K562 (cell line): ENCODE measurements at regions not wholly inside any gene's neighbourhood (a gene's known extent, or its start where the extent isn't known, plus 50 kb on each side); places are given as distances from the start of the nearest gene placed in this dataset.

Experiments
- CTCF ChIP-seq, 3 experiments: IDR thresholded peaks in 2 of 3; conservative IDR thresholded peaks in 1 of 3; 2 replicates each; pipeline ENCODE4 v1.5.1; 2011 to 2012; ENCODE audit warnings: low read length in 3 of 3, mild to moderate bottlenecking in 3 of 3, control low read depth in 2 of 3, improper control_type of control experiment in 1 of 3, inconsistent platforms in 1 of 3, low read depth in 1 of 3, mixed read lengths in 1 of 3, moderate library complexity in 1 of 3; ENCODE audit not compliant: insufficient read depth in 2 of 3
- ELF4 ChIP-seq: fragments of 450-650 bp; formaldehyde crosslinking; IDR thresholded peaks from 2 replicates; pipeline ENCODE4 v1.4.0; 2022; ENCODE audit warnings: missing genetic modification characterization
- ESRRA ChIP-seq: fragments of 450-650 bp; IDR thresholded peaks from 2 replicates; pipeline ENCODE4 v1.6.1; 2014; ENCODE audit warnings: low read depth, mild to moderate bottlenecking, moderate library complexity, borderline replicate concordance
- FOXP1 ChIP-seq: sonication (generic); formaldehyde crosslinking; IDR thresholded peaks from 2 replicates; pipeline ENCODE4 v1.8.0; 2022; ENCODE audit warnings: mild to moderate bottlenecking, missing genetic modification reagents
- GATA2 ChIP-seq: sonication (generic); formaldehyde crosslinking; IDR thresholded peaks from 2 replicates; pipeline ENCODE4 v1.4.0; 2020; ENCODE audit warnings: mild to moderate bottlenecking, missing genetic modification reagents
- GTF2A2 ChIP-seq: IDR thresholded peaks from 2 replicates; pipeline ENCODE4 v1.6.1; 2016; ENCODE audit warnings: mild to moderate bottlenecking, missing genetic modification characterization, missing compliant biosample characterization
- HDAC2 ChIP-seq: fragments of 450-650 bp; IDR thresholded peaks from 2 replicates; pipeline ENCODE4 v1.6.1; 2016; ENCODE audit warnings: mild to moderate bottlenecking
- HNRNPLL ChIP-seq: fragments of 200-400 bp; formaldehyde crosslinking; IDR thresholded peaks from 2 replicates; pipeline ENCODE4 v1.6.1; 2017; ENCODE audit warnings: low read length, low read depth, mild to moderate bottlenecking; ENCODE audit not compliant: poor library complexity, severe bottlenecking
- POLR2A ChIP-seq: fragments of 450-650 bp; conservative IDR thresholded peaks from 2 replicates; pipeline ENCODE4 v1.6.1; 2016
- POLR2AphosphoS2 ChIP-seq: IDR thresholded peaks from 2 replicates; pipeline ENCODE4 v1.6.1; 2012; ENCODE audit warnings: low read length, improper control_type of control experiment
- POLR2AphosphoS5 ChIP-seq: IDR thresholded peaks from 2 replicates; pipeline ENCODE4 v1.6.1; 2011; ENCODE audit warnings: mild to moderate bottlenecking, low read depth, low read length, moderate library complexity; ENCODE audit not compliant: control insufficient read depth, insufficient read depth
- PRDM10 ChIP-seq: fragments of 450-650 bp; IDR thresholded peaks from 2 replicates; pipeline ENCODE4 v1.6.1; 2018; ENCODE audit not compliant: partially characterized antibody
- ZNF274 ChIP-seq: IDR thresholded peaks from 2 replicates; pipeline ENCODE4 v1.6.1; 2011; ENCODE audit warnings: low read depth, mild to moderate bottlenecking, low read length, moderate library complexity, borderline replicate concordance
- TF ChIP-seq, protein P1 (sequence below): sonication (generic); formaldehyde crosslinking; IDR thresholded peaks from 2 replicates; pipeline ENCODE4 v1.8.1; 2022; ENCODE audit warnings: missing genetic modification reagents

GRCh38 chr2:5588601-5589000 lies 103.6 kb upstream of the SOX11 start:
- TF ChIP-seq POLR2AphosphoS2: no peak
- no peak for TF ChIP-seq ESRRA
- no peak for TF ChIP-seq HDAC2
- no peak for TF ChIP-seq ZNF274
- TF ChIP-seq PRDM10: no peak
- TF ChIP-seq ELF4 (CRISPR knock-in tag): no peak
- TF ChIP-seq FOXP1 (CRISPR knock-in tag): no peak
- no peak for TF ChIP-seq GTF2A2 (tag)
- TF ChIP-seq POLR2AphosphoS5: no peak
- no peak for TF ChIP-seq HNRNPLL
- no peak for TF ChIP-seq GATA2 (CRISPR knock-in tag)
- no peak for TF ChIP-seq POLR2A
- TF ChIP-seq, protein P1, sequence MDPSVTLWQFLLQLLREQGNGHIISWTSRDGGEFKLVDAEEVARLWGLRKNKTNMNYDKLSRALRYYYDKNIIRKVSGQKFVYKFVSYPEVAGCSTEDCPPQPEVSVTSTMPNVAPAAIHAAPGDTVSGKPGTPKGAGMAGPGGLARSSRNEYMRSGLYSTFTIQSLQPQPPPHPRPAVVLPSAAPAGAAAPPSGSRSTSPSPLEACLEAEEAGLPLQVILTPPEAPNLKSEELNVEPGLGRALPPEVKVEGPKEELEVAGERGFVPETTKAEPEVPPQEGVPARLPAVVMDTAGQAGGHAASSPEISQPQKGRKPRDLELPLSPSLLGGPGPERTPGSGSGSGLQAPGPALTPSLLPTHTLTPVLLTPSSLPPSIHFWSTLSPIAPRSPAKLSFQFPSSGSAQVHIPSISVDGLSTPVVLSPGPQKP (CRISPR knock-in tag): no peak
- no peak for TF ChIP-seq CTCF (IDR thresholded peaks at IDR 0.05 in 2 of 3, conservative IDR thresholded peaks at IDR 0.05 in 1 of 3; ENCODE audit: insufficient read depth in 2 of 3, low read depth in 1 of 3, low read length in 3 of 3)
